NOMO-1 treated with dmso at 0.1 percent for 144 hours (cell line): ENCODE measurements at regions not wholly inside any gene's neighbourhood (a gene's known extent, or its start where the extent isn't known, plus 50 kb on each side); places are given as distances from the start of the nearest gene placed in this dataset.

Experiments
- DNase-seq: peaks from one replicate; lab custom pipeline; 2025; ENCODE audit not compliant: unreplicated experiment; lab: John Stamatoyannopoulos, UW

GRCh38 chr9:75408391-75408790, 320.1 kb downstream of the OSTF1 start:
- no peak for DNase-seq

DNA sequence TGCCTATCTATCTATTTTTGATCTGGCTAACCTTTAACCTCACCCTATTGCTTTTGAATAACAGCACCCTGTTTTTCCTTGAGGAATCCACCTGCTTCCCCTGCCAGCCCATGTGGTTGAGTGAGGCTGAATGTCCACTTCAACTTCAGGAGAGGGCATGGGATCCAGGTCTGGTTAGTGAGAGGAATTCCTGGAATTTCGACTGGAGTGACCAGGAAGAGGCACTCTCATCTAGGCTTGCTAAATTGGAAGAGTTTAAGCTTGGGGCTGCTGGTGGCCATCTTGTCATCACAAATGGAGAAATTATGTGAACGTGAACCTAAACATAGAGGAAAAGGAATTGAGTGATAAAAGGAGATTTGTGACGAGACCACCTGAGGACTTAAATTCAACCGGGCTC, 322.1 kb downstream of the OSTF1 start:
- DNase-seq = no peak

DNA sequence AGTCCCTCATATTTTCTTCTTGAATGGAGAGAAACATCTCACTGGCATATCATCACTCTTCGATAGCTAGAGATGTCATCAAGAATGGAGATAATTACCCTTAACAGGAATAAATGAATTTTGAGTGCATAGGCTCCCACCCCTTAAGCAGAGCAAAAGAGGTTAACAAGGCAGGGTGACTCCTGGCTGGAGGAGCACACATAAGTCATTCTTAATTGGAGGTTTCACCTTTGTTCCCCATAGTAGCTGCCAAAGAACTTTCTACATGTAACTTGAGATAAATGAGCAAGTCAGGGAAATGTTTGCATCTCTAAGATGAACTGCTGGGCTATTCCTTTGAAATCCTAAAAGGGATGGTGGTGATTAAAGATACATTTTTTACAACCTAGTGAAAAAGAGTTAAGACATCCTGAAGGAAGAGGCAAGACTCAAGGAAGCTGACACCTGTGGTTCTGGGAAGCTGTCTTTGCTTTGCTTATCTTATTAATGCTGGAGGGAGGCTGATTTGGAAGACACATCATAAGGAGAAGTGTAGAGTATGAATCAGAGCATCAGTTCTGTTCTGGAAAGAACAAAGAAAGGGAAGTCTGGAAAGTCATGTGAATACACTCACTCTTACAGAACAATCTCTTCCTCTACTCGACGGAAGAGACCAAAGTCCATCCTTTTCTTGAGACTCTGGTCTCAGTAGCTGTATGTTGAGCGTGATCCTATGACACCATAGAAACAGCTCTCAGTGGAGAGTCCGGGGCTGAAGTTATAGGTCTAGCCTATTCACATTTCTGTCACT, 326.3 kb downstream of the OSTF1 start:
- no peak for DNase-seq

DNA sequence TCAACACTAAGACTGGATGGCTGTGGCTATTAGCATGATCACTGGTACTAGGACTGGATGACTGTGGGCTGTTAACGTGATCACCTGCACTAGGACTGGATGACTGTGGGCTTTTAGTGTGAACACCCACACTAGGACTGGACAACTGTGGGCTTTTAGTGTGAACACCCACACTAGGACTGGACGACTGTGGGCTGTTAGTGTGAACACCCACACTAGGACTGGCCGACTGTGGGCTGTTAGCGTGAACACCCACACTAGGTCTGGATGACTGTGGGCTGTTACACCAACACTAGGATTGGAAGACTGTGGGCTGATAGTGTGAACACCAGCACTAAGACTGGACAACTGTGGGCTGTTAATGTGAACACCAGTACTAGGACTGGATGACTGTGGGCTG, 329.2 kb downstream of the OSTF1 start:
- no peak for DNase-seq

DNA sequence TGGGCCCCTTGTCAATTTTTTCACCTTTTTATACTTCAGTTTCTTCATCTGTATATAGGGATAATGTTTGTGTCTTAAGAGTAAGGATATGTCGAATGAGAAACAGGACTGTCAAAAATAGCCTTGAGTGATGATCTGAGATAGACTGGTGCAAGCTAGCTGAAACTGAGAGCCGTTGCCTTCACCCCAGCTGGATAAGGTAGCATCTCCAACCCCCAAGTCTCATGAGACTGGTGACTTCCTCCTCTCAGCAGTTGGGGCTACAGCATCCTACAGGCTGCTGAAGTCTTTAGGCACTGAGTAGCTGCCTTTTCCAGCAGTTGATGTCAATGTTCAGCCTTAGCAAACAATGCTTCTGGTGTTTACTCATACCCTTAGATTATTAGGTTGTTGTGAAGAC, 330.2 kb downstream of the OSTF1 start:
- DNase-seq = no peak

DNA sequence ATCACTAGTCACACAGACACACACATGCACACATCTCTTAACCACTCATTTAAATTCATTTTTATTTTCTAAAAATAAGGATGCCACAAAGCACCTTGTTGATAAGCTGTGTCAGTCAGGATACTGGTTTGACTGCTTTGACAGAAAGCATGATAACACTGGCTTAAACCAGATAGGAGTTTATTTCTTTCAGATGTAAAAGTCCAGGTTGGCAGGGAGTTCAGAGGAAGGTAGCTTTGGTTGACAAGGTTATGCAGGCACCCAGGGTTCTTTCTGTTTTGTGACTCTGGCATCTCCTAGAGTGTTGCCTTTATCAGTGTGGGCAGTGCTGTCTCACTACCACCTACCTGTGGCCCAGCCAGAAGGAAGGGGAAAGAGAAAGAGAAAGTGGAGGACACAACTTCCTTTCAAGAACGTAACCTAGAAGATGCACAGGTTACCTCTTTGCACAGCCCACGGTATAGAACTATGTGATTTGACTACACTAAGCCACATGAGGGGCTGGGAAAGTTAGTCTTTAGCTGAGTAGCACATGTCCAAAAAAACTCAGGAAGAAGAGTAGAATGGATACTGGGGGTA, 334.7 kb downstream of the OSTF1 start:
- DNase-seq = no peak

- DNase-seq = no peak
Observed at GRCh38 chr9:75429531-75430475, 341.5 kb downstream of the OSTF1 start.

DNA sequence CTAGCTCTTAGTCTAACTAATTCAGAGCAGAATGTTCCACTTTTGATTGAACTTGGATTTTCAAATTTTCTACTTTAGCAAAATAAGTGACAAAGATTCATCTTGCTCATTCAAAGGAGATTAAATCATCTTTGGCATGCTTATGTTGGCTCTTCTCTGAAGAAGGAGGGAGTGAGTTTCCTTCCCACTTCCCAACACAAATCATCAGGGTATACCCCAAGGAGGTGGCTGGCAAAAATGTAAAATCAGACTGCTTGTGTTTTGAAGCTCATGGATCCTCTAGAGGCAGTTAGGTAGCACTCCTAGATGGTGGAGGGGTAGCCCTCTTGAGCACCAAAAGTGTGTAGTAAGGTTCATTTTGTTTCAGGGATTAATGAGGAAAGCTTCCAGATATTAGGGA, 343.1 kb downstream of the OSTF1 start:
- DNase-seq = no peak

DNA sequence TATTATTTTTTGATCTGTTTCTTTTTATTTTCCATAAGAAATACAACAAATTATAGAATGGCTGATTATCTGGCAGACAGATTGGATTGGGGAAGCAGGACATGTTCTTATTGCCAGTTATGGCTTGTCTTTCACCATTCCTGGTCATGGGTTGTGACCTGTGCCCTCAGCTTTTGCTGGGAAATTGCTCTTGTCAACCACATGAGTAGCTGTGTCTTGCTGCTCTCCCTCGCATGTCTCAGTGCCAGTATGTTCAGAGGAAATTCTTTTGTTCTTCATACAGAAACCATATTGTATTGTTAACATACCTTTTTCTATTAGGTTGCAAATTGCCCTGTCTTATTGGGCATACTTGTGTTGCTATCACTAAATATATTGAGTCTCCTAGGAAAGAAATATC, 344.1 kb downstream of the OSTF1 start:
- no peak for DNase-seq

DNA sequence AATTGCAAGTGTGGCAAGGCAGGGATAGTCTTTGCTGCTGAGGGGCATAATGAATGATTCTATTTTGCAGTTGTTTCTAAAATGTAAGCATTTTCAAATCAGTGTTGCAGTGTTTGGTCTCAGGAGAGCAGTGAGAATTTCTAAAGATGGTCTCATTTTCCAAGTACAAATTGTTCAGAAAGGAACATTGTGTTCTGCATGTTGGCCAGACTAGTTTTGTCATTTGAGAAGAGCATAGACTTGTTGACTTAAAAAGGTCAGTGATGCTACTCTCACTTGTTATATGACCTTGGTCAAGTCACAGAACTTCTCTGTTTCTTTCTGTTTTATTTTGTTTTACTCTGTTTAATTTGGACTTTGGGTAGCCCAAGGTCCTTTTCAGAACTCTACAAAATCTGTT, 344.6 kb downstream of the OSTF1 start:
- DNase-seq = no peak

DNA sequence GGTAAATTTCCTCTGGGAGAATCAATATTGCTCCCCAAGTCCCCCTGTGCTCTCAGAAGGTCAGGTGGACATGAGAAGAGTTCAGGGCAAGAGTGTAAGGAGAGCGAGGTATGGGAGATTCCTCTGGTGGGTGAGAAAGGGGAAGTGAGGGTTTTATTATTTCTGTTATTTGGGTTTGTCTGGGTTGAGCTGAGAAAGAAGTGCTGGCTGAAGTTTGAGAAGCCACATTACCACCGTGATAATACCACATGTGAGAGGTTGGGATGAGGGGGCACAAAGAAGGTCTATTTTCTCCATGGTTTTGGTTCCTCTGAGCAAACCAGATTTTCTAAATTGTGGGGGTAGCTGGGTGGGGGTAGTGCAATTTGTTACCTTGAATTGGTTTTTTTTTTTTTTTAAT, 350.4 kb downstream of the OSTF1 start:
- DNase-seq = no peak

GRCh38 chr9:75440914-75441313, 352.6 kb downstream of the OSTF1 start:
- DNase-seq = no peak

- DNase-seq = no peak
Observed at GRCh38 chr9:75445144-75445543, 356.8 kb downstream of the OSTF1 start.

DNA sequence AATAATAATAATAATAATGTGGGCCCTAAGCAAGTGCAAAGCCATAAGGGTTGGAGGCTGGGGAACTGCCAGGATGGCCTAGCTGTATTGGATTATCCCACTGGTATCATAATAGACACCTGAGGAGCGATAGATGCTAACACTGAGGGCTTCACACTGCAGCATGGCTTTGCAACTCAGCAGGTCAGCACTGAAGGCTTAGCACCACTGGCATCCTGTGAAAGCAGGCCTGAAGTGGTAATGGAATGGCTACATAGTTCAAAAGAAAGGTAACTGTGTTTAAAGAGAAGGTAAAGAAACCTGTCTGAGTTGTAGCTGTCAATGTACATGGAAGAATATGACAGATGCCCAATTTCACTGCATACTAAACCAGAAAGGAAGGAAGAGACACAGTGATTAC, 359.0 kb downstream of the OSTF1 start:
- DNase-seq = no peak

- DNase-seq = no peak
Observed at GRCh38 chr9:75448281-75448680, 360.0 kb downstream of the OSTF1 start.

DNA sequence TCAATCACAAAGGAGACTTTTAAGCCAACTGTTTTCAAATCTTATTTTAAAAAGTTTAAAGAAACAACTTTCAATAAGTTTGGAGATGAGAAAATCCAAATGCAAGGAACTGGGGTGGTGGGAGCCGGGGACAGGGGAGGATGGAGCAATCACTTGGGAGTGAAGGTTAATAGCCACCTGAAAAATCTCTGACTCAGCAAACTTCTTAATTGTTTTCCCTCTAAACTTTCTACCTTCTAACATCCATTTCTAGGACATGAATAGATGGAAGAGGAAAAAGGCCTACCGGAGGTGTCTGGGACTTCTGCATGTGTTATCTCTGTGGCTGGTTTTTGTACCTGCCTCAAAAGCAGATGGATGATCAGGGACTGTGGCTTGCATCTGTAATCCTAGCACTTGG, 360.6 kb downstream of the OSTF1 start:
- DNase-seq = no peak

GRCh38 chr9:75451045-75451444, 362.7 kb downstream of the OSTF1 start:
- DNase-seq = no peak

GRCh38 chr9:75451505-75451904, 363.2 kb downstream of the OSTF1 start:
- DNase-seq = no peak

- no peak for DNase-seq
Observed at GRCh38 chr9:75452512-75452911, 364.2 kb downstream of the OSTF1 start.

DNA sequence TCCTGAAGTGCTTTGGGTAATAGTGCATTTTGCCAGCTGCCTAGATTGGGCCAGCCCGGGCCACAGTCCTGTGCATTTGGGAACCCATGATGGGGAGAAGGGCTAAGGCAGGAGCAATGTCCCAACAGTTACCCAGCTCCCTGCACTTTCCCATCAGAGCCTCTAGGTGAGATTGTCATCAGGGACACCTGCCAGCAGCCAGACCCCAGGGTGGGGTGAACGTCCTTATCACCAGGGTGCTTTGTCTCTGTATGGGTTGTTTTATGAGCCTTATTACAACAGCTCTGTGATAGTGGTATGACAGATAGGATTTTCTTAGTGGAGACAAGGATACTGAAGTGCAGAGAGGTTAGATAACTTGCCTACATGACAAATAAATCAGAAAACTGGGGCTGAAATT, 365.7 kb downstream of the OSTF1 start:
- no peak for DNase-seq

GRCh38 chr9:75454891-75455290, 366.6 kb downstream of the OSTF1 start:
- DNase-seq = no peak

- peak; percentile 19 for DNase-seq
Observed at GRCh38 chr9:75455444-75455921, 367.2 kb downstream of the OSTF1 start.
